GM12872 (cell line): ENCODE measurements at regions not wholly inside any gene's neighbourhood (a gene's known extent, or its start where the extent isn't known, plus 50 kb on each side); places are given as distances from the start of the nearest gene placed in this dataset.

Source experiments
- CTCF ChIP-seq: IDR thresholded peaks from 3 replicates; pipeline ENCODE4 v1.5.1; 2011; ENCODE audit warnings: low read depth, mild to moderate bottlenecking, low read length, moderate library complexity; ENCODE audit not compliant: insufficient read depth

GRCh38 chr4:11489453-11490083, 60.9 kb upstream of the HS3ST1 start:
- no peak for TF ChIP-seq CTCF

- no peak for TF ChIP-seq CTCF
Measured at GRCh38 chr4:11488657-11489452, 60.2 kb upstream of the HS3ST1 start.

GRCh38 chr4:11487868-11488544, 59.3 kb upstream of the HS3ST1 start:
- TF ChIP-seq CTCF, result no peak

- TF ChIP-seq CTCF, result no peak
Measured at GRCh38 chr4:11487139-11487538, 58.4 kb upstream of the HS3ST1 start.

GRCh38 chr4:11485926-11486325, 57.2 kb upstream of the HS3ST1 start:
- TF ChIP-seq CTCF, result no peak

- TF ChIP-seq CTCF, result no peak
Measured at GRCh38 chr4:11484531-11484930, 55.8 kb upstream of the HS3ST1 start.

- TF ChIP-seq CTCF, result no peak
Measured at GRCh38 chr4:11483046-11483445, 54.4 kb upstream of the HS3ST1 start.
